Stimulated activated naive CD8-positive, alpha-beta T cell treated with anti-CD3 and anti-CD28 coated beads, Interleukin-15, amount 100 ng/mL, for 72 hours (primary cell): ENCODE measurements at regions not wholly inside any gene's neighbourhood (a gene's known extent, or its start where the extent isn't known, plus 50 kb on each side); places are given as distances from the start of the nearest gene placed in this dataset.

Experiments used
- ATAC-seq: fragments of 150-1000 bp; cut with Tn5 transposase; 2 replicates; pipeline ENCODE4 v1.10.0; 2021; ENCODE audit warnings: mild to moderate bottlenecking, moderate library complexity
- DNase-seq, 2 donors: peaks; one replicate each; pipeline ENCODE4 v3.0.0; 2021 to 2022
- H3K27ac Mint-ChIP-seq, 2 donors: one replicate each; pipeline ENCODE4 v1.8.0; 2022; ENCODE audit warnings: mild to moderate bottlenecking in 2 of 2, mixed read lengths in 2 of 2, moderate library complexity in 2 of 2
- H3K27me3 Mint-ChIP-seq: one replicate; pipeline ENCODE4 v1.8.0; 2022; ENCODE audit warnings: mixed read lengths
- H3K4me1 Mint-ChIP-seq: one replicate; pipeline ENCODE4 v1.8.0; 2022; ENCODE audit warnings: mild to moderate bottlenecking, mixed read lengths
- H3K4me3 Mint-ChIP-seq, 2 donors: one replicate each; pipeline ENCODE4 v1.8.0; 2022; ENCODE audit warnings: mild to moderate bottlenecking in 2 of 2, mixed read lengths in 2 of 2, moderate library complexity in 1 of 2
- H3K9me3 Mint-ChIP-seq, 2 donors: one replicate each; pipeline ENCODE4 v1.8.0; 2022; ENCODE audit warnings: mixed read lengths in 2 of 2

GRCh38 chr1:239282411-239282810 lies 104.0 kb upstream of the CHRM3 start:
- ATAC-seq: no peak
- Mint-ChIP-seq H3K27ac (no peak overlapping the region), H3K4me1 (no peaks in the 10 kb centered on the region), H3K9me3 (no peaks in the 10 kb centered on the region), H3K27me3 (no peaks in the 10 kb centered on the region), H3K4me3 (no peak overlapping the region)
- DNase-seq: no peak

DNA sequence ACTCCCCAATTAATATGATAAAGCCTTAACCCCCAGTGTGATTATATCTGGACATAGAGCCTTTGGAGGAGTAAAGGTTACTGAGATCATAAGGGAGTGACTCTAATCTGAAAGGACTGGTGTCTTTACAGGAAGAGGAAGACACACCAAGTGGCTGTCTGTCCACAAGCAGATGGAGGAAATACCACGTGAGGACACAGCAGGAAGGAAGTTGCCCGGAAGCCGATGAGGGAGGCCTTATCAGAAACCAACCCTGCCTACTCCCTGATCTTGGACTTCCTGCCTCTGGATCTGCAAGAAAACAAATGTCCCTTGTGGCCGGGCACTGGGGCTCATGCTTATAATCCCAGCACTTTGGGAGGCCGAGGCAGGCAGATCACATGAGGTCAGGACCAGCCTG lies 110.3 kb upstream of the CHRM3 start:
- Mint-ChIP-seq H3K9me3 (peaks cover 9 to 16% of the 10 kb centered on the region in 2 donors), H3K27ac (no peak overlapping the region), H3K4me1 (no peaks in the 10 kb centered on the region), H3K4me3 (no peak overlapping the region), H3K27me3 (no peaks in the 10 kb centered on the region)
- ATAC-seq (no peak), DNase-seq (no peak)

DNA sequence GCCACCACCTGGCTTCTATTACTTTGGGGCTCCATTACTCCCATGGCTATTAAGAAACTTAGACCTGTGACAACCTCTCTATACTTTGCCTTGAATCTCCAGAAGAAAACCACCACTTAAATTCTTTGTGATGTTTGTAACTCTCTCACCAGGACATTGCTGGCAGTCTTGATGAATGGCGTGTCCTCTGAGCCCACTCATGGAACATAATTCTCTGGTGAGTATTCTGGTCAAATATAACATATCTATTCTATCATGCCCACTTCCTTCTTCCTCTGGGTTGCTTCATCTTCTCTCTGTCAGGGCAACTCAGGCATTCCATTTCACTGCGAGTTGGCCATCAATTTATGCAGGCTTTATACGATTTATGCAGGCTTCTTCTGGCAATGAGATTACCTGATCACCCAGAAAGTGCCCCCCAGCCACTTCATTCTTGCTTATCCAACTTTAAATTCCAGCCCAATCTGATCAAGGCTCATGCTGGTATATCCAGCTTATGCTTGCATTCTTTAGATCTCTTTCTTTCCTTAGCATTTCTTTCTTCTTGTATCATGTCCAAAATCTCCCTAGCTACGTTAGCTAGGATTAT lies 112.0 kb upstream of the CHRM3 start:
- ATAC-seq: no peak
- Mint-ChIP-seq H3K4me3 (no peak overlapping the region), H3K27me3 (no peaks in the 10 kb centered on the region), H3K27ac (no peak overlapping the region), H3K9me3 (peaks cover 9 to 16% of the 10 kb centered on the region in 2 donors), H3K4me1 (no peaks in the 10 kb centered on the region)
- no peak for DNase-seq

DNA sequence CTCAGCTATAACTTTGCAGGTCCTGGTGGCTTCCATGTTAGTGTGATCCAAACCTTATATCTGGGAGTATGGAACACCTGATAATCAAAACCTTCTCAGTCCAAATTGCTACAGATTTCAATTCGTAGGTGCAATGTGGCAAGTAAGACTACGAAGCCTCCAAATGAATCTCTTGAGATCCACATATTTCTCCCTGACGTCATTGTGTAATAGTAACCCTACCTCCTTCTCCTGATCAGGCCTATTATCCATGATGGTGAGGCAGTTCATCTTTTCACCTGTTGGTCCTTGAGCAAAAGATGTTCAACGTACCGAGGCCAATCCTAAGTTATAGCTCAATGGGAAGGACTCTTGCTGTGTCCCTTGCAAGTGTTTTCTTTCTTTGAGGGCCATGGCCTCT lies 115.9 kb upstream of the CHRM3 start:
- Mint-ChIP-seq H3K27ac (no peak overlapping the region), H3K4me1 (no peaks in the 10 kb centered on the region), H3K27me3 (no peaks in the 10 kb centered on the region), H3K4me3 (no peak overlapping the region), H3K9me3 (peaks cover 9 to 16% of the 10 kb centered on the region in 2 donors)
- no peak for ATAC-seq
- no peak for DNase-seq

GRCh38 chr1:239269706-239270105 lies 116.7 kb upstream of the CHRM3 start:
- no peak overlapping the region for H3K27ac Mint-ChIP-seq
- no peak overlapping the region for H3K4me3 Mint-ChIP-seq
- H3K9me3 Mint-ChIP-seq: peaks cover 8 to 14% of the 10 kb centered on the region in 2 donors
- no peaks in the 10 kb centered on the region for H3K27me3 Mint-ChIP-seq
- no peak for DNase-seq
- ATAC-seq: no peak
- H3K4me1 Mint-ChIP-seq: no peaks in the 10 kb centered on the region

DNA sequence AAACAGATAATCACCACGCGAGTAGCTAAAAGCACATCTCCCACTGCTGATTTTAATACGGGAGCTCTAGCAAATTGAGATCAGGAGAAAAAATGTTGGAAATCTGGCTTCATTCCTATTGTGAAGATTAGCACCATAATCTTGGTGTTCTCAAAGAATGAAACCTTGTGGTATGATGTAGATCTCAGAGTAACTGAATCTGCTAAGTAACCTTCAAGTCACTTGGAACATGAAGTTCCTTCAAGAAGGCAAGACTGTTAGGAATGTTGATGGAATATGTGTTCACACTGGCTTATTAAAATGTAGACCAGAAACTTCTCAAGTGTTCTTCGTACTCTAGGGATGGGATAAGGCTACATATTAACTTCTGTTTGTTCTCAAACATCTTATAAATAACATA lies 117.4 kb upstream of the CHRM3 start:
- no peak for DNase-seq
- no peak overlapping the region for H3K4me3 Mint-ChIP-seq
- ATAC-seq: no peak
- H3K9me3 Mint-ChIP-seq: peaks cover 4 to 6% of the 10 kb centered on the region in 2 donors
- H3K27ac Mint-ChIP-seq: no peak overlapping the region
- no peaks in the 10 kb centered on the region for H3K27me3 Mint-ChIP-seq
- H3K4me1 Mint-ChIP-seq: no peaks in the 10 kb centered on the region

GRCh38 chr1:239268007-239268406 lies 118.4 kb upstream of the CHRM3 start:
- ATAC-seq (no peak), DNase-seq (no peak)
- no peak overlapping the region for H3K4me3 Mint-ChIP-seq
- H3K27me3 Mint-ChIP-seq: no peaks in the 10 kb centered on the region
- H3K27ac Mint-ChIP-seq: no peak overlapping the region
- H3K4me1 Mint-ChIP-seq: no peaks in the 10 kb centered on the region
- H3K9me3 Mint-ChIP-seq: no peaks in the 10 kb centered on the region

- no peak overlapping the region for H3K27ac Mint-ChIP-seq
Observed at GRCh38 chr1:239263801-239264200, 122.6 kb upstream of the CHRM3 start.

GRCh38 chr1:239262538-239262937 lies 123.8 kb upstream of the CHRM3 start:
- Mint-ChIP-seq H3K27me3 (no peaks in the 10 kb centered on the region), H3K4me3 (no peak overlapping the region)
- DNase-seq: no peak

More at GRCh38 chr1:239263801-239264200, 122.6 kb upstream of the CHRM3 start:
- Mint-ChIP-seq H3K27me3 (no peaks in the 10 kb centered on the region), H3K4me3 (no peak overlapping the region), H3K9me3 (no peaks in the 10 kb centered on the region), H3K4me1 (no peaks in the 10 kb centered on the region)
- DNase-seq (no peak), ATAC-seq (no peak)

DNA sequence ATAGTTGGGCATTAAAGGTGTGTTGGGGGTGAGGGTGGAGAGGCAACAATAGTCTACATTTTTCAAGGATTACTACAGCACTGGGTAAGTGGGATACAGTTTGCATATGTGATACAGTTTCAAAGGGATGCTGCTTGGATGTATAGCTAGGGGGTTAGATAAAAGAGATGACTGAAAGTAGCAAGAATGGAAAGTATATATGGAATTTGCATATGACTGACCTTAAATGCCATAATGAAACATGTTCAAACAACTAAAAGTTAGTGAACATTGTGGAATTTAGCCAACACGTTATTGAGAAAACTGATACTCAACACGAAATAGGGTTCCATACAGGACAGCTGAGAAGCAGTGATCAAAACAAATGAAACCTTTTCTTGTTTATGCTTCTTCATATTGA lies 124.8 kb upstream of the CHRM3 start:
- H3K9me3 Mint-ChIP-seq: peaks cover 0 to 6% of the 10 kb centered on the region in 2 donors
- no peaks in the 10 kb centered on the region for H3K4me1 Mint-ChIP-seq
- no peak overlapping the region for H3K4me3 Mint-ChIP-seq
- H3K27ac Mint-ChIP-seq: no peak overlapping the region
- no peaks in the 10 kb centered on the region for H3K27me3 Mint-ChIP-seq
- DNase-seq (no peak), ATAC-seq (no peak)

More at GRCh38 chr1:239262538-239262937, 123.8 kb upstream of the CHRM3 start:
- Mint-ChIP-seq H3K9me3 (peaks cover 0 to 6% of the 10 kb centered on the region in 2 donors), H3K4me1 (no peaks in the 10 kb centered on the region), H3K27ac (no peak overlapping the region)
- no peak for ATAC-seq

DNA sequence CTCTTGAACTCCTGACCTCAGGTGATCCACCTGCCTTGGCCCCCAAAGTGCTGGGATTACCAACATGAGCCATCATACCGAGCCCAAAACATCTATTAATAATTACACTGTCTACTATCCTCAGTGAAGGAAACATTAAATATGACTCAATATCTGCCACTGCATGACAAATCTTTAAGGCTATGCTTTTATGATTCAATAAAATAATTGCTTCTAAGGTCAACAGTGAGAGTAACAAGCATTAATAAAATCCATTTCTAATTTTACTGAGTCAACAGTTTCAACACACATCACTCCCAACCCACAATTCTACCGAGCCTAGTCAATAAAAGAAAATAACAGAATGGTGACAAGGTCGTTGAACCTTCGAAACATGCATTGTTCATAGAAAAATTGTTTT lies 125.5 kb upstream of the CHRM3 start:
- Mint-ChIP-seq H3K27ac (no peak overlapping the region), H3K9me3 (peaks cover 0 to 6% of the 10 kb centered on the region in 2 donors), H3K27me3 (no peaks in the 10 kb centered on the region), H3K4me3 (no peak overlapping the region), H3K4me1 (no peaks in the 10 kb centered on the region)
- ATAC-seq (no peak), DNase-seq (no peak)

GRCh38 chr1:239255628-239256160 lies 130.7 kb upstream of the CHRM3 start:
- DNase-seq: no peak
- Mint-ChIP-seq H3K4me1 (no peaks in the 10 kb centered on the region), H3K9me3 (peaks cover 0 to 6% of the 10 kb centered on the region in 2 donors), H3K4me3 (no peak overlapping the region), H3K27me3 (no peaks in the 10 kb centered on the region), H3K27ac (no peak overlapping the region)
- no peak for ATAC-seq

GRCh38 chr1:239254999-239255398 lies 131.4 kb upstream of the CHRM3 start:
- no peak overlapping the region for H3K27ac Mint-ChIP-seq
- no peak overlapping the region for H3K4me3 Mint-ChIP-seq
- peaks cover 0 to 6% of the 10 kb centered on the region in 2 donors for H3K9me3 Mint-ChIP-seq
- H3K27me3 Mint-ChIP-seq: no peaks in the 10 kb centered on the region
- no peak for ATAC-seq
- no peaks in the 10 kb centered on the region for H3K4me1 Mint-ChIP-seq
- no peak for DNase-seq

DNA sequence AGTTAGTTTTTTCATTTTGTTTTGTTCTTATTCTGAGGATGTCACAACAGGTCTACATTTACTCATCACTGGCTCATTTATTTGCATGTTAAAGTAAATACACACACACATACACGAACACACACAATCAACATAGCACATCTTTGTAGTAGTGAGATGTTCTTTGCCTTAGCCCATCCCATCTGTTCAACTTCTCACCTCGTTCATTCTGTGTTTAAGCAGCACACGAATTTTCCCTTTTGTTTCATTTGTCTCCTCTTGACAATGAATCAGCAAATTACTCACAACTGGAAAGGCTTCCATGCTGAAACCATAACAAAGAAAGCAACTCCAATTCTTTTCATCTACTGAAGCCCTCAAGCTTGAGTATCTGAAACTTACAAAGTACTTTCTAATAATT lies 133.3 kb upstream of the CHRM3 start:
- no peak overlapping the region for H3K4me3 Mint-ChIP-seq
- no peaks in the 10 kb centered on the region for H3K4me1 Mint-ChIP-seq
- H3K9me3 Mint-ChIP-seq: peaks cover 0 to 5% of the 10 kb centered on the region in 2 donors
- DNase-seq (no peak), ATAC-seq (no peak)
- no peaks in the 10 kb centered on the region for H3K27me3 Mint-ChIP-seq
- no peak overlapping the region for H3K27ac Mint-ChIP-seq

DNA sequence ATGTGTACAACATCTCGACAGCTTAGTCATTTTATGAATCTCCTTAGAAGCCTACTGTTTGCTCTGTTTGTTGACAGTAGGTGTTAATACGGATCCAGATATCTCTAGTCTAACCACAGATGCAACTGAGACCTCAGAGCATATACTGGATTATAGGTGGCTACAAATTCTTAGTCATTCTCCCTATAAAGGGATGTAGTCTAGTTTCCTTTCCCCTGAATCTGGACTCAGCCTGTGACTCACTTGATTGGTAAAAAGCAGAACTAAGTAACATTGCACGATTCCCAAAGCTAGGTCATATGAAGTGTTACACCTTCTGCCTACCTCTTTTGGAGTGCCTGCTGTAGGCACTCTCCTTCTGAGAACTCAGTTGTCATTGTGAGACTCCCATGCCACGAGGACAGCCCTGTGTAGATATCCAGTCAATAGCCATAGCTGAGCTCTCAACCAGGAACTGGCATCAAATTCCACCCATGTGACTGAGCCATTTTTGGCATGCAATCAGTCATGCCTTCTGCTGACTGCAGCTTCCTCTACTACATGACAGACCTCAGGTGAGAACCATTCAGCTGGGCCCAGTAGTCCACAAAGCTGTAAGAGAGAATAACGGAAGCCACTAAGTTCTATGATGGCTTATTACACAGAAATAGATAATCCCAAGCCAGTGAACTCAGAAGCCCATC lies 135.9 kb upstream of the CHRM3 start:
- no peak for ATAC-seq
- no peaks in the 10 kb centered on the region for H3K4me1 Mint-ChIP-seq
- no peaks in the 10 kb centered on the region for H3K27me3 Mint-ChIP-seq

DNA sequence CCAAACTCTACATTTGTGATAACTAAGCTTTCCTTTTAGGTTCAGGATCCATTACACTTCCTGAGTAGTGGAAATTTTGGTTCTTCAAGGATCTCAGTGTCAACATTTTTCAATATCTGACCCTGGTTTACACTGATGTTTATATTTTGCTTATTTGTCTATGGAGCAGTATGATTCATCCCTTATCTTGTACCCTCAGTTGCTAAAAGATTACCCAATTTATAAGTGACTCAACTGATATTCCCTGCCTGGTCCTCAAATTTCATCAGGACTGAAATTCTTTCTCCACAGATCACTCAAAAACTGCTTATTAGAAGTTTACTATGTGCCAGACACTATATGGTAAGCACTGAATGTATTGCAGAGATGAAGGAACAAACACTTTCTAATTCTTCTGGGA lies 139.1 kb upstream of the CHRM3 start:
- Mint-ChIP-seq H3K27me3 (no peaks in the 10 kb centered on the region), H3K9me3 (no peaks in the 10 kb centered on the region), H3K4me1 (no peaks in the 10 kb centered on the region), H3K27ac (no peak overlapping the region), H3K4me3 (no peak overlapping the region)
- ATAC-seq (no peak), DNase-seq (no peak)

More for the DNA sequence above, 135.9 kb upstream of the CHRM3 start:
- no peak overlapping the region for H3K27ac Mint-ChIP-seq
- no peaks in the 10 kb centered on the region for H3K9me3 Mint-ChIP-seq
- H3K4me3 Mint-ChIP-seq: no peak overlapping the region
- DNase-seq: no peak
